Fibroblast of mammary gland (primary cell): ENCODE measurements at regions not wholly inside any gene's neighbourhood (a gene's known extent, or its start where the extent isn't known, plus 50 kb on each side); places are given as distances from the start of the nearest gene placed in this dataset.
"Not testable (repeated sequence)": the region's sequence is repeated elsewhere in the genome, so short reads cannot be mapped to it uniquely, and the experiment has no call there.

ENCODE experiments used
- DNase-seq: peaks from one replicate; pipeline ENCODE4 v3.0.0-alpha.2; 2010; ENCODE audit warnings: low read depth
- H3K4me3 ChIP-seq: 2 replicates; pipeline ENCODE4 v1.5.1; 2011; ENCODE audit warnings: low read depth, mild to moderate bottlenecking, low read length, moderate library complexity; ENCODE audit not compliant: control insufficient read depth
- TF ChIP-seq, protein P1 (sequence below): conservative IDR thresholded peaks from 2 replicates; pipeline ENCODE4 v1.5.1; 2011; ENCODE audit warnings: low read depth, low read length, inconsistent platforms; ENCODE audit not compliant: control insufficient read depth, insufficient read depth

DNA sequence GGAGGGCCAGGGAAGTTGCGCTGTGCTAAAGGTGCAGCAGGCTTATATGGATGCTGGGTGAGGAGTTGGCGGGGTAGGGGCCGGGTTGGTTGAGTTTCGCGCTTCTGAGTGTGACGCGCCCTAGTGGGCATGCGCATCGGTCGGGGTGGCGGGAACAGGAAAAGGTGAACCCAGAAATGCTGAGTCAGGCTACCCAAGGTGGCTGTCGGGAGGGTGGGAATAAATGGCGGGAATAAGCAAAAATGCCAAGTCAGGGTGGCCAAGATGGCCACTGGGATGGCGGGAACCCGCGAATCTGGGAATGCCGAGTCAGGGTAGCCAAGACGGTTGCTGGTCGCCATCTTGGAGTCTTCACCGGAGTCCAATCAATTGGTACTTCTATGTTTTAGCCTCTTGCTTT lies 580.0 kb downstream of the SUCLG1 start:
- DNase-seq, result no peak
- TF ChIP-seq, protein P1, sequence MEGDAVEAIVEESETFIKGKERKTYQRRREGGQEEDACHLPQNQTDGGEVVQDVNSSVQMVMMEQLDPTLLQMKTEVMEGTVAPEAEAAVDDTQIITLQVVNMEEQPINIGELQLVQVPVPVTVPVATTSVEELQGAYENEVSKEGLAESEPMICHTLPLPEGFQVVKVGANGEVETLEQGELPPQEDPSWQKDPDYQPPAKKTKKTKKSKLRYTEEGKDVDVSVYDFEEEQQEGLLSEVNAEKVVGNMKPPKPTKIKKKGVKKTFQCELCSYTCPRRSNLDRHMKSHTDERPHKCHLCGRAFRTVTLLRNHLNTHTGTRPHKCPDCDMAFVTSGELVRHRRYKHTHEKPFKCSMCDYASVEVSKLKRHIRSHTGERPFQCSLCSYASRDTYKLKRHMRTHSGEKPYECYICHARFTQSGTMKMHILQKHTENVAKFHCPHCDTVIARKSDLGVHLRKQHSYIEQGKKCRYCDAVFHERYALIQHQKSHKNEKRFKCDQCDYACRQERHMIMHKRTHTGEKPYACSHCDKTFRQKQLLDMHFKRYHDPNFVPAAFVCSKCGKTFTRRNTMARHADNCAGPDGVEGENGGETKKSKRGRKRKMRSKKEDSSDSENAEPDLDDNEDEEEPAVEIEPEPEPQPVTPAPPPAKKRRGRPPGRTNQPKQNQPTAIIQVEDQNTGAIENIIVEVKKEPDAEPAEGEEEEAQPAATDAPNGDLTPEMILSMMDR, result no peak
- H3K4me3 ChIP-seq, result no peak overlapping the region

DNA sequence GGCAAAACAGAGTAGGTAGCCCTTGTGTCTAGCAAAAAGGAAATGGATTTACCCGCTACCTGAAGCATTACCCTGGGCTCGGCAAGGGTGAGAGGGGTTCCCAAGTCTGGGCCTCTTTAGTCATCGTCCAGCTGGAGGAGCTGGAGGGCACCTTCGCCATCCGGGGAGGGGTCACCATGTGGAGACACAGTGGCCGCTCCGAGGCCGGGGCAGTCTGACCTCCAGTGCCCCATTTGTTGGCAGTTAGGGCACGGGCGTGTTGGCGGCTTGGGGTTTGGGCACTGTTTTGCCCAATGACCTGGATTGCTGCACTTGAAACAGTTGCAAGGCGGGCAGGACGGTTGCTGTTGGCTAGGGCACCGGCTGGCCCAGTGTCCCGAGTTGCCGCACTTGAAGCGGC lies 581.8 kb downstream of the SUCLG1 start:
- H3K4me3 ChIP-seq, DNase-seq: not testable (repeated sequence)

DNA sequence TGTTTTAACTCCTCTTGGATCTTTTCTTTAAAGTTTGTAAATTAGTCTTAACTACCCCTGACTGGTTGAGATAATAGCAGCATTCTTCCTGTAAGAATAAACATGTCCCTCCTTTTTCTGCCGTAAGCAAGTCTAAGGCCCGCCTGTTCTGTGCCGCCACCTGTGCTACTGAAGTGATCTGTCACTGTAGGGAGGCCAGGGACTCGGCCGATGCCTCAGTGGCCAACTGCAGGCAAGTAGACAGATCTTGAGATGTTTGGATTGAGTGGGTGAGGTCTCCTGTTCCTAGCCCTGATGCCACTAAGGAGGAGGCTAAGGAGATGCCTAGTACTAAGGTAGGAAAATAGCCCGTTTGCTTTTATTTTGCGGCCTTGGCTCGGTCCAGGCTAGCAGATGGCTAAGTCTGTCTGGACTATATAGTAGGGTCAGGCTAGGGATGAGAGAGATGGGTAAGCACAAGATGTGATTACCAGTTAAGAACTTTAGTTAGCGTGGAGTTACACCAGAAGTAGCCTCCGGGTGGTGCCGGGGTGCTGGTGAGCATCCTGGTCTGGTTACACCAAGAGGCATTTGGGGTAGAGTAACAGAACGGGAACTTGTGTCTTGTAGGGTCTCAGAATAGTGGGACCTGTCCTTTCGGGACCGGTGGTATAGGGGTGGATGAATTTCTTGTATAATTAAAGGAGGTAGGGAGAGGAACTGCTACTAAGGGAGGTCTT lies 584.2 kb downstream of the SUCLG1 start:
- TF ChIP-seq, protein P1, result no peak
- no peak overlapping the region for H3K4me3 ChIP-seq
- DNase-seq, result no peak

GRCh38 chr2:83874066-83874465 lies 585.0 kb downstream of the SUCLG1 start:
- no peak for DNase-seq
- TF ChIP-seq, protein P1, result no peak
- H3K4me3 ChIP-seq, result no peak overlapping the region

DNA sequence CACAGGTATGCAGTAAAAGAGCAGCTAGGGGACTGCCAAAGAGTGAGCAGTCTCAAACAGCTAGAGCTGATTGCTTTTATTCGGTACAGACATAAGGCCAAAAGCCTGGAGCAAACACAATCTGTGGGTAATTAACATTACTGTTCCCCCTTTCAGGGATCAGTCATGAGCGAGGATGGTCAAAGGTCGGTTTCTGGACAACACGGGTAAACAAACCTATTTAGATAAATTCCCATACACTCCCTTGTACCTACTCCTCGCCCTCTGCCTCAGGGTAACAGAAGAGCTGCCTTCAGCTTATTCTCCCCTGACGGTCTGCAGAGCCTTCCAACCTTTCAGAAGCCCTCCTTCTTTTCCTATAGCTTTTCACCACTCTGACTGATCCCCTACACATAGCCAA lies 586.0 kb downstream of the SUCLG1 start:
- TF ChIP-seq, protein P1, result no peak
- H3K4me3 ChIP-seq, result no peak overlapping the region
- DNase-seq, result no peak

DNA sequence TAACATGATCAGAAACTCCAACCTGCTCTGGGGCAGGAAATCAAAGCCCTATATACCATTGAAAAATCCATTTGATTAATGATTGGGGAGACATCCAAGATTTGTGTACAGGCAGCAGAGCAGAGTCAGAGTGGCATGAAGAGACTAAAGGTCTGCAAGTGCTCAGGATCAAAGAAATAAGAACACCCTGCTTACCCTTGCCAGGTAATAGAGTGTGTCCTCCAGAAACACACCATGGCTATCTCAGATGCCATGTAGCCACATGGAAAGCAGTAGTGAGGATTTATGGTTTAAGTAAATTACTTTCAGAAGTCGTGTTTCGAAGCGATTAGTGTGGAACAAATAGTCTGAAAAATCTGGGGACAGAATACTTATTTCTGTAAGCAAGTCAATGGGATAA lies 592.9 kb downstream of the SUCLG1 start:
- TF ChIP-seq, protein P1, result no peak
- no peak overlapping the region for H3K4me3 ChIP-seq
- DNase-seq, result no peak

- no peak for DNase-seq
Measured at GRCh38 chr2:83862600-83862999, 596.5 kb downstream of the SUCLG1 start.

More at GRCh38 chr2:83862600-83862999, 596.5 kb downstream of the SUCLG1 start:
- H3K4me3 ChIP-seq, result no peak overlapping the region
- TF ChIP-seq, protein P1, result no peak
